ENCODE measurements at regions not wholly inside any gene's neighbourhood (a gene's known extent, or its start where the extent isn't known, plus 50 kb on each side); places are given as distances from the start of the nearest gene placed in this dataset.

DNA sequence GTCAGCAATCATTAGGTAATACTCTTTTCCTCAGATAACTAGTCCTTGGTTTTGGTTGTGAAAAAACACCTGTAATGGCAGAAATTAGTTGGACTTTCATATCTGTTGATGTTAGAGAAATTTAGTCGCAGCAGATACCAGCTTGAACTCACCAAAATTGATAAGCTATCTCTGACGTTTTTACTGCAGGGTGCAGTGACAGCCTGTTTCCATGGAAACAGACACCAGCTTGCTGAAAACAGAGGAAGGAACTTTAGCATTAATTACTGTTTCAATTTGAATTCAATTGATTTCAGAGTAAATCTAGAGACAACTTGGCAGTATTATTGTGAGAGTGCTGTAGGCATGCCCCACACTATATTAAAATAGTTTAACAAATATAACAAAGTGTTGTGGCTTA lies 246.5 kb downstream of the PPP1R2C start:
- H3K9me3 ChIP-seq, result no peaks in the 10 kb centered on the region
- H3K4me1 ChIP-seq (replicated peaks), result no peaks in the 10 kb centered on the region
- 53% methylated on average over 2 of the region's 2 CpGs for WGBS
- no peak overlapping the region for H3K27ac ChIP-seq
- intact Hi-C loops (cut with DNase I), result no loop called here
- no peaks in the 10 kb centered on the region for H3K27me3 ChIP-seq (replicated peaks; ENCODE audit: insufficient read depth)
- TF ChIP-seq POLR2A (IDR thresholded peaks at IDR 0.05) (no peak), POLR2AphosphoS5 (IDR thresholded peaks at IDR 0.05) (no peak)
- TF ChIP-seq, protein P1, sequence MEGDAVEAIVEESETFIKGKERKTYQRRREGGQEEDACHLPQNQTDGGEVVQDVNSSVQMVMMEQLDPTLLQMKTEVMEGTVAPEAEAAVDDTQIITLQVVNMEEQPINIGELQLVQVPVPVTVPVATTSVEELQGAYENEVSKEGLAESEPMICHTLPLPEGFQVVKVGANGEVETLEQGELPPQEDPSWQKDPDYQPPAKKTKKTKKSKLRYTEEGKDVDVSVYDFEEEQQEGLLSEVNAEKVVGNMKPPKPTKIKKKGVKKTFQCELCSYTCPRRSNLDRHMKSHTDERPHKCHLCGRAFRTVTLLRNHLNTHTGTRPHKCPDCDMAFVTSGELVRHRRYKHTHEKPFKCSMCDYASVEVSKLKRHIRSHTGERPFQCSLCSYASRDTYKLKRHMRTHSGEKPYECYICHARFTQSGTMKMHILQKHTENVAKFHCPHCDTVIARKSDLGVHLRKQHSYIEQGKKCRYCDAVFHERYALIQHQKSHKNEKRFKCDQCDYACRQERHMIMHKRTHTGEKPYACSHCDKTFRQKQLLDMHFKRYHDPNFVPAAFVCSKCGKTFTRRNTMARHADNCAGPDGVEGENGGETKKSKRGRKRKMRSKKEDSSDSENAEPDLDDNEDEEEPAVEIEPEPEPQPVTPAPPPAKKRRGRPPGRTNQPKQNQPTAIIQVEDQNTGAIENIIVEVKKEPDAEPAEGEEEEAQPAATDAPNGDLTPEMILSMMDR (IDR thresholded peaks at IDR 0.05), result no peak
- no peak for DNase-seq (ENCODE audit: low spot score)
- no peaks in the 10 kb centered on the region for H3K36me3 ChIP-seq
- no peak overlapping the region for H3K4me3 ChIP-seq

GRCh38 chrX:42530027-42530426 lies 247.9 kb downstream of the PPP1R2C start:
- Histone ChIP-seq H3K27ac (no peak overlapping the region), H3K27me3 (replicated peaks; ENCODE audit: insufficient read depth) (no peaks in the 10 kb centered on the region), H3K4me1 (replicated peaks) (no peaks in the 10 kb centered on the region), H3K4me3 (no peak overlapping the region), H3K9me3 (no peaks in the 10 kb centered on the region), H3K36me3 (no peaks in the 10 kb centered on the region)
- intact Hi-C loops (cut with DNase I), result no loop called here
- DNase-seq (ENCODE audit: low spot score), result no peak
- TF ChIP-seq, protein P1 (IDR thresholded peaks at IDR 0.05), result no peak
- TF ChIP-seq POLR2A (IDR thresholded peaks at IDR 0.05) (no peak), POLR2AphosphoS5 (IDR thresholded peaks at IDR 0.05) (no peak)
- WGBS, result 63% methylated on average over 1 of the region's 1 CpG

GRCh38 chrX:42524379-42524778 lies 253.6 kb downstream of the PPP1R2C start:
- no peaks in the 10 kb centered on the region for H3K4me1 ChIP-seq (replicated peaks)
- H3K9me3 ChIP-seq, result no peaks in the 10 kb centered on the region
- DNase-seq (ENCODE audit: low spot score), result no peak
- intact Hi-C loops (cut with DNase I), result no loop called here
- no peak overlapping the region for H3K27ac ChIP-seq
- H3K27me3 ChIP-seq (replicated peaks; ENCODE audit: insufficient read depth), result no peaks in the 10 kb centered on the region
- H3K36me3 ChIP-seq, result no peaks in the 10 kb centered on the region
- H3K4me3 ChIP-seq, result no peak overlapping the region
- 92% methylated on average over 1 of the region's 1 CpG for WGBS
- no peak for TF ChIP-seq POLR2AphosphoS5 (IDR thresholded peaks at IDR 0.05)
- TF ChIP-seq POLR2A (IDR thresholded peaks at IDR 0.05), result no peak
- TF ChIP-seq, protein P1 (IDR thresholded peaks at IDR 0.05), result no peak

- intact Hi-C loops (cut with DNase I), result no loop called here
- WGBS, result 56% methylated on average over 1 of the region's 1 CpG
- no peak overlapping the region for H3K27ac ChIP-seq
- H3K27me3 ChIP-seq (replicated peaks; ENCODE audit: insufficient read depth), result no peaks in the 10 kb centered on the region
- TF ChIP-seq POLR2A (IDR thresholded peaks at IDR 0.05) (no peak), POLR2AphosphoS5 (IDR thresholded peaks at IDR 0.05) (no peak)
- TF ChIP-seq, protein P1 (IDR thresholded peaks at IDR 0.05), result no peak
- DNase-seq (ENCODE audit: low spot score), result no peak
- H3K4me1 ChIP-seq (replicated peaks), result no peaks in the 10 kb centered on the region
- H3K9me3 ChIP-seq, result no peaks in the 10 kb centered on the region
- H3K4me3 ChIP-seq, result no peak overlapping the region
- no peaks in the 10 kb centered on the region for H3K36me3 ChIP-seq
Measured at GRCh38 chrX:42519666-42520231, 258.2 kb downstream of the PPP1R2C start.

GRCh38 chrX:42515939-42516338 lies 262.0 kb downstream of the PPP1R2C start:
- Histone ChIP-seq H3K27ac (no peak overlapping the region), H3K27me3 (replicated peaks; ENCODE audit: insufficient read depth) (no peaks in the 10 kb centered on the region), H3K36me3 (no peaks in the 10 kb centered on the region), H3K4me3 (no peak overlapping the region), H3K9me3 (no peaks in the 10 kb centered on the region), H3K4me1 (replicated peaks) (no peaks in the 10 kb centered on the region)
- TF ChIP-seq POLR2A (IDR thresholded peaks at IDR 0.05), result no peak
- TF ChIP-seq, protein P1 (IDR thresholded peaks at IDR 0.05), result no peak
- TF ChIP-seq POLR2AphosphoS5 (IDR thresholded peaks at IDR 0.05), result no peak
- no peak for DNase-seq (ENCODE audit: low spot score)
- intact Hi-C loops (cut with DNase I), result no loop called here
- 88% methylated on average over 1 of the region's 1 CpG for WGBS
